ENCODE measurements at regions not wholly inside any gene's neighbourhood (a gene's known extent, or its start where the extent isn't known, plus 50 kb on each side); places are given as distances from the start of the nearest gene placed in this dataset.
"Not testable (repeated sequence)": the region's sequence is repeated elsewhere in the genome, so short reads cannot be mapped to it uniquely, and the experiment has no call there.

DNA sequence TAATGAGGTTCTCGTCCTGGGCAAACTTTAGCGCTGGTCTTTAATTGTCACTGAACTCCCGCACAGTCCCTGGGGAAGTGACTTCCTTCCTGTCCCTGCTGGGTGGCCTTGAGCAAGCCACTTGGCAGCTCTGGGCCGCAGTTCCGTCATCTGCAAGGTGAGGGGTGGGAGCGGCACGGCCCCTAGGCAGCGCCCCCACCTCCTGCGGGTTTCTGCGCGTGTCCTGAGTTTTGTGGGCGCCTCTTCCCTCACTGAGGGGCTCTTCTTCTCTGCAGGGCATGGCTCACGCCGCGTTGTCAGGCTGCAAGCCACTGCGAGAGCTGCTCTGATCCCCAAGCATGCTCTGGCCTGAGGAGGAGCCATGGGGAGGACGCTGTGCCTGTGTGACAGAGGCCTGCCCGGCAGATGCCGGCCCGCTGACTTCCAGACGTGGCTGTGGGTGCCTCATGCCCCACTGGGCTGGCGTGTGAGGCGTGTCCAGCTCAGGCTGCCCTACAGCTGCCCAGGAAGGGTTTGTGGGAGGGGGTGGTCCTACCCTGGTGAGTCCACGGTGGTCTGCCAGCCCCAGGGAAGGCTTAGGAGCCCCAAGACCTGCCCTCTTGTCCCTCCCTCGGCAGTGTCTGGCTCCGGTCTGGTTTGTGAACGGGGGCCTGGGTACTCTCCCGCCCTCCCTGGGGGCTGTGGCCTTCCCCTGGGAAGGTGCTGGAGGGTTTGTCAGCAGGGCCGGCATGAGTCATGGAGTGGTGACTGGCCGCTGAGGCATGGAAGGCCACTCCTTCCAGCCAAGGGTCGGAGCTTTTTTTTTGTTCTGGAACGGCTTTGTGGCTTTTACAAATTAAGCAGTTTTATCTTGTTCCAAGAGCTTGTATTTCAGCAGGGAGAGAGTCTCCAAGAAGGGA is 182.0 kb downstream of the SEC14L1 start:
- no peak for DNase-seq

DNA sequence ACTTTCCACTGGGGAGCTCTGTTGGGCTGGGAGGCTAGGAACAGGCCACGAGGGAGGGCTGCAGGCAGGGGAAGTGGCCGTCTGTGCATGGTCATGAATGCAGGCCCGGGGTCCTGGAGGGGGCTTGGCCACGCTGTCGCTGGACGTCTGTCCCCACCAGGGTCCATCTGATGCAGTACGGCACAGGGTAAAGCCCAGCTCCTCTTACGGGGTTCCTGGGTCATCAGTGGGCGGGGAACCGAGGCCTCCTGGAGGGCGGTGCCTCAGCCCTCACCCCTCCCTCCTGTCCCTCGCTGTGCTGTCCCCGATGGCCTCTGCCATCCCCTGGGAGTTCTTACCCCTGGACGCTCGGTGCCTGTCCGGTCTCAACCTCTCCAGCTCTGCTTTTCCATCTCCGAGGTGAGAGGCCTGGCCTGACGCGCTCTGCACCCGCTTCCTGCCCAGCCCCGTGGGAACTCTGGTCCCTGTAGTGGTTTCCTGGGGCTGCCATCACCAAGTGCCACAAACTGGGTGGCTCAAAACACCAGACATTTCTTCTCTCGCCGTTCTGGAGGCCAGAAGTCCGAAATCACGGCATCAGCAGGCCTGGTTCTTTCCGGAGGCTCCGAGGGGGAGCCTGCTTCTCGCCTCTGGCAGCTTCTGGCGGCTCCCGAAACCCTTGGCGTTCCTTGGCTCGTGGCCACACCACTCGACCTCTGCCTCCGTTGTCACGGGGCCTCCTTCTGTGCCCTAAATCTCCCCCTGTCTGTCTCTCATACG is 182.8 kb downstream of the SEC14L1 start:
- no peak for DNase-seq

DNA sequence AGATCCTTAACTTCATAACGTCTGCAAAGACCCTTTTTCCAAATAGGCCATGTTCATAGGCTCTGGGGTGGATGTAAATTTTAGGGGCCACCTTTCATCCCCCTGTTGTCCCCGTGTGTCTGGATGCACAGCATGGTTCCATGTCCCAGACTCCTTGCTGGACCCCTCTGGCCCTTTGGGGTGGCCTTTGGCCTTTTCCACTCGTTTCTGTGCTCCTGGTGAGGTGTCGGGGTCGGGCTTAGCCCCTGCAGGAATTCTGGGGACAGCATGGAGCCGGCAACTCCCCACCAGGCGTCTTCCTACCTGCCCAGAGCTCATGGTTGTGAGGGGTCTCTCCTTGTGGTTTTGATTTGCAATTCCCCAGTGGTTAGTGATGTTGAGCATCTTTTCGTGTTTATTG is 183.5 kb downstream of the SEC14L1 start:
- no peak for DNase-seq

DNA sequence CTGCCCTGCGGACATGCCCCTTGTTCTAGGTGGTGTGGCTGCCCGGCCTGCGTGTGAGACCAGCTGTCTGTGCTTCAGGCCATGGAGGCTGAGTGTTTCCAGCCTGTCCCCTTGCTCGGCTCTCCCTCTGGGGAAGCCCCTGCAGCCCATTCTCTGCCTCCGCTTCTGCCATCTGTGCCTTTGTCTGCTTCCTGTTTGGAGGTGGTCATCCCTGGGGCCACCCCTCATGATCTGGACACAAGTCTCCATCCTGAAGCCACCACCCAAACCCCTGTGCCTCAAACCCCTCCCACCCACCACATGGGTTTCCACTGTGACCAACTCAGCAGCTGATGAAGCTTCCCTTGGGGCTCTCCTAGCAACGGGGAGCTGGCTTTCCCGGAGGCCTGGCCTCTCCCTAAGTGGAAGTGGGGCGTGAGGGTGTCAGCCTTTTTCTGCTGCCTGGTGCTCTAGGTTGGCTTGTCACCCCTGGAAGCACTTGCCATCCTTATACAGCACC is 184.9 kb downstream of the SEC14L1 start:
- DNase-seq, result no peak

DNA sequence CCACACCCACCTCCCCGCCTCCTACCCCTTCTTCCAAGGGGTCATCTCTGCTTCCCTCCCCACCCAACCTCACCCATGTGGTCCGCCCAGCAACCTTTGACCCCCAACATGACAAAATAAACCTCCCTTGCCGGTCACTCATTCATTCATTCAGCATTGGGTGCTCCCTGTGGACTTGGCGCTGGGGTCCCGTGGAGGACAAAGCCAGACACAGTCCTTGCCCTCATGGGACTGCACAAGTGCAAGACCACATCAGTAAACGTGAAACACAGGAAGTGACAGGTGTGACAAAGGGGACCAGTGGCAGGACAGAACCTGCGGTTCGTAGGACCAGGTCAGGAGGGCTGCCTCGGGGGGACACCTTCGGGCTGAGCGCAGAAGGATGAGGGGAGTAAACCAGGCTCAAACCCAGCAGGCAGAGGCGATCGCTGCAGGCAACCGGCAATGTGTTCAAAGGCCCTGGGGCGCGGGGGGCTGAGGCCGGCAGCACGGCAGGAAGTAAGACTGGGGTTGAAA is 185.4 kb downstream of the SEC14L1 start:
- no peak for DNase-seq

DNA sequence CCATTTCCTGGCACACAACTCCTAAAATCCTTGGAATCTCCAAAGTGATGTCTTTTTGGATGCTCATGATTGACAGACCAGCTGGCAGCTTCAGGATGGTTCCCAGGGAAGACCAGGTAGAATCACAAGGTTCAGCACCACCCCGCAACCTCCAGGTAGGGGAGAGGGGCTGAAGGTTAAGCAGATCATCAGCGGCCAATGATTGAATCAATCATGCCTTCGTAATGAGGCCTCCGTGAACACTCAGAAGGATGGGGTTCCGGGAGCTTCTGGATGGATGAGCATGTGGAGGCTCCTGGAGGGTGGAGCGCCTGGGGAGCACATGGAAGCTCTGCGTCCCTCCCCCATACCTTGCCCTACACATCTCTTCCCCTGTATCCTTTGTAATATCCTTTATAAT is 185.9 kb downstream of the SEC14L1 start:
- no peak for DNase-seq

DNA sequence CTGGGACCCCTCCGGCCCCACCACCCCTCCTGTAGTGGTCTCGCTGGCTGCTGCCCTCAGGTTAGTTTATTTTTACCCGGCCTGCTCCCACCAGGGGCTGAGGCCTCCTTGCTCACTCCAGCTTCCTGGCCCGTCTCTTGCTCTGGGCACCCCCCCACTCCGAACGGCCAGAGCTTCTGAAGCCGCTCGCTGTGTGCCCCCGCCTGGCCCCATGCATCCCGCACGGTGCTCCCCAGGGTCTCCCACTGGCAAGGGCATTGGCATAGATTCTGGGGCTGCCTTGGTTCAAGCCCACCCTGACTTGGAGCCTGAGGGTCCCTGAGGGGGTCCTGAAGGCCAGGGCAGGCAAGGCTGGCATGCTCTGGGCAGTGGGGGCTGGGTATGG is 186.4 kb downstream of the SEC14L1 start:
- DNase-seq, result no peak

DNA sequence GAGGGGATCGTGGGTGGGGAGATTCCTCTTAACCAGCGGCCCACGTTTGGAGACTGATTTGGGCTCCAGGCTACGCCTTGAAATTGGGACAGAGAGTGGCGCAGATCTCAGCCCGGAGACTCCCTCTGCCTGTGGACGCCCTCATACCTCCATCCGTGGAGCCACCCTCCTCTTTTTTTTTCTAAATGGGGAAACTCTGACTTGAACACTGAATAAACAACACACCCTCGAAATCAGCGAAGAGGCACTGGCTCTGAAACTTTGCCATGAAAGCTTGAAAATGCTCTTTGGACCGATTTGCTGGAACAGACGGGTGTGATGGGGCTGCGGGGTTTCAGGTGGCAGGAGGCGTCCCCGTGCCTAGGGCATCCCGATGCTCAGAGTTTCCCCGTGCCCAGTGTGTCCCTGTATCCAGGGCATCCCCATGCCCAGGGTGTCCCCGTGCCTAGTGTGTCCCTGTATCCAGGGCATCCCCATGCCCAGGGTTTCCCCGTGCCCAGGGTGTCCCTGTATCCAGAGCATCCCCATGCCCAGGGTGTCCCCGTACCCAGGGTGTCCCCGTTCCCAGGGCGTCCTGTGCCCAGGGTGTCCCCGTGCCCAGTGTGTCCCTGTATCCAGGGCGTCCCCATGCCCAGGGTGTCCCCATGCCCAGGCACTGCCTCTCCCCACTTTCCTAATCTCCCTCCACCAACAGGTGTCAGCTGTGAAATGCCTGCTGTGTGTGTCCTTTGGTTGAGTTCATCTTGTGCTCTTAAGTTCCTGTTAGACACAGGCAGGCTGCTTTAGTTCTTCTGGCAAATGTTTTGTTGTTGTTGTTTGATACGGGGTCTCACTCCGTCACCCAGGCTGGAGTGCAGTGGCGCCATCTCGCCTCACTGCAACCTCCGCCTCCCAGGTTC is 187.0 kb downstream of the SEC14L1 start:
- DNase-seq, result no peak

DNA sequence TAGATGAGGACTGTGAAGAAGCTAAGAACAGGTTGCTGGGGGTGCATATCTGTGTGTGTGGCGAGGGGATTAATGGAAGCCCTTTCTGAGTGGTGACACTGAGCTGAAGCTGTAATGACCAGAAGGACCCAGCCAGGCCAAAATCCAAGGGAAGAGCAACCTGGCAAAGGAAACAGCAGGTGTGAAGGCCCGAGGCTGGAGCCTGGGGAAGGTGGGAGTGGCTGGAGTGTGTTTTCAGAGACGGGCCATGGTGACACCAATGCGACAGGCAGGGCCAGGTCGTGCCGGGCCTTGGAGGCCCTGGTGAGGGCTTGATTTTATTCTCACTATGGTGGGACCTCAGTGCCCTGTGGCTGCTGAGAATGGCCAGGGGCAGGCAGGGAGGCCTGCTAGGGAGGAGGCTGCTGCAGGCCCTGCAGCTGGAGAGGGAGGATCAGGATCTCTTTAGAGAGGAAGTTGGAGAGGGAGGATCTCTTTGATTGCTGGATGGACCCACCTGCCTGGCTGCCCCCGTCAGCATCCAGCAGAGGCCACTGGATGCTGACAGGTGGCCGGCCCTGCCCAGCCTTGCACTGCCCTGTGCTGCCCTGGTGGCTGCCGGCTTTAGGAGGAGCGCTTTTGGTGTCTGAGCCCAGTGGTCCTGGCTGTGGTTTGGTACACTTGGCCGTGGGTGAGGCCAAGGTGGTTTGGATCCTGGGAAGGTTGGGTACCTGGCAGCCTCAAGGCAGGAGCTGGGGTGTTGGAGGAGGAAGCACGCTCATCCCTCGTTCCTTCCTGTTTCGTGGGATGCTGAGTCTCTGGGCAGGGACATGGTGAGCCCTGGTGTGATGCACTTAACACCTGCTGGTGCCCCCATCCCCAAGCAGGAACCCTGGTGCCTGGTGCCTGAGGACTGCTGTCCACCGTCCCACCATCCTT is 188.3 kb downstream of the SEC14L1 start:
- DNase-seq, result no peak

DNA sequence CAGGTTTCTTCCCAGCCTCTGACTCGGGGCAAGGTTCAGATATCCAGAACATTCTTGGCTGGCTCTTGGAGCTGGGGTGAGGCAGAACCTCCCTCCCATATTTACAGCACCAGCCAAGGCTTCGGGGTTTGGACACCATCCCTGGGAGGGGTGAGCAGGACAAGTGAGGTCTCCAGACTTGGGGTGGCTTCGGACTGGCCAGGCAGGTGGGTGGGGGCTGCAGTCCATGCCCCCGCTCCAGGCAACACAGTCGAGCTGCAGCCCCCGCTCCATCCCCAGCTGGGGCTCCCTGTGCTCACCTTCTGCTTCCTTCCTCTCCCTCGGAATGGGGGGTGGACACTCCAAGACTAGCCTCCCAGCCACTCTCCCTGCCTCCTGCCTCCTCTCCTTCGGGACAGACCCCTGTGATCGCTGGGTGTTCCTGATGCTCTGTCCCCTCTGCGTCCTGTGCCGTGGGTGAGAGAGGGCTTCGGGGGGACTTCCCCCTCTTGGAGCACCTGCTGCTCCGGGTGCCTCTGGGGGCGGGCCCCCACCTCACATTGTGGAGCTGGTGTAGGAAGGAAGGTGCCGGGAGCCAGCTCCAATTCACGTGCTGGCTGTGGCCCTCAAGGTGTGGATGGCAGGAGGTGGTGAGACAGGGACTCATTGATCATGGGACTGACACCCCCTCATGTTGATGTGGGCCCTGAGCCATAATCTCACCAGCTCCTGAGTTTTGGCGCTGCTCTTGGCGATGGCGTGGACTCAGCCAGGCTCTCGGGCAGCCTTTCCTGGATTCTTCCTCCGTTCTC is 189.2 kb downstream of the SEC14L1 start:
- no peak for DNase-seq

DNA sequence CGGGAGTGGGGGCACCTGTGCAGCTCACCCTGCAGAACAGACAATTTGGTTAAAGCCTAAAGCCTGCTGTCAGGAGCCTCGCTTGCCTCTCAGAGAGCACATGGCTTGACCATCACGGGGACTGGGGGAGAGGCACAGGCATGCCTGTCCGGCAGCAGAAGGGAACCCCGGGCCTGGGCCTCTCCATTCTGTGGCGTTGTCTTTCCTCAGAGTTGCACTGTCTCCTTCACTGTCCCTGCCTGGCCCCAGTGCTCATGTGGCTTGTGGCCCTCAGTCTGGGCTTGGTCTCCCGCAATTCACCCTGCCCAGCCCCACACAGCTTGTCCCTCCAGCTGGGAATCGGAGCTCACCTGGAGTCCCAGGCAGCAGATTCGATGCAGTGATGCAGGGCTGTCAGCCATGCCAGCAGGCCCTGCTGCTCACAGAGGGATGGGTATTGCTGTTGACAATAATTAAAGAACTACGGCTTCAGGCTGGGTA is 189.9 kb downstream of the SEC14L1 start:
- DNase-seq, result no peak

DNA sequence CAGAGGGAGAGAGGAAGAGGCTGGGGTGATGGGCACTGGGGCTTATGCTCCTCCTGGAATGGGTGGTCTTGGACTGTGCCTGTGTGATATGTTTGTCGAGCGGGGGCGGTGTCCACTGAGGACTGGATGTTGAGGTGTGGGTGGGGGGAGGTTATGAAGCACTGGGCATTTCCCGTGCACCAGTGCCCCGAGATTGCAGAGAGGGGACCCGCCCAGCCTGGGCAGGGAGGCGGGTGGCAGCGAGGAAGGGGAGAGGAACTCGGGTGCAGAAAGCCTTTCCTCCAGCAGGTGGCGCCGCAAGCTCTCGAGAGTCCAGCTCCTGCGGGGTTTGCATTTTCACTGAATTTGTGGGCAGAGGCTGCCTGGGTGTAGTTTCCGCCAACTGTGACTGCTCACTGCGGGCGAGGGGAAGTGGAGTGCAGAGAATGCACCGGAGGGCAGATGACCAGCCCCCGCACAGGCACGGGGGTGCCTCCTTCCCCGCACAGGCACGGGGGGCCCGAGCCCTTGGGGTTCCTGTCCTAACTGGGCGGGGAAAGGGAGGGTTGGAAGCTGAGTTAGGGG is 190.6 kb downstream of the SEC14L1 start:
- peak; percentile 84 to 97 (median 91) for DNase-seq

DNA sequence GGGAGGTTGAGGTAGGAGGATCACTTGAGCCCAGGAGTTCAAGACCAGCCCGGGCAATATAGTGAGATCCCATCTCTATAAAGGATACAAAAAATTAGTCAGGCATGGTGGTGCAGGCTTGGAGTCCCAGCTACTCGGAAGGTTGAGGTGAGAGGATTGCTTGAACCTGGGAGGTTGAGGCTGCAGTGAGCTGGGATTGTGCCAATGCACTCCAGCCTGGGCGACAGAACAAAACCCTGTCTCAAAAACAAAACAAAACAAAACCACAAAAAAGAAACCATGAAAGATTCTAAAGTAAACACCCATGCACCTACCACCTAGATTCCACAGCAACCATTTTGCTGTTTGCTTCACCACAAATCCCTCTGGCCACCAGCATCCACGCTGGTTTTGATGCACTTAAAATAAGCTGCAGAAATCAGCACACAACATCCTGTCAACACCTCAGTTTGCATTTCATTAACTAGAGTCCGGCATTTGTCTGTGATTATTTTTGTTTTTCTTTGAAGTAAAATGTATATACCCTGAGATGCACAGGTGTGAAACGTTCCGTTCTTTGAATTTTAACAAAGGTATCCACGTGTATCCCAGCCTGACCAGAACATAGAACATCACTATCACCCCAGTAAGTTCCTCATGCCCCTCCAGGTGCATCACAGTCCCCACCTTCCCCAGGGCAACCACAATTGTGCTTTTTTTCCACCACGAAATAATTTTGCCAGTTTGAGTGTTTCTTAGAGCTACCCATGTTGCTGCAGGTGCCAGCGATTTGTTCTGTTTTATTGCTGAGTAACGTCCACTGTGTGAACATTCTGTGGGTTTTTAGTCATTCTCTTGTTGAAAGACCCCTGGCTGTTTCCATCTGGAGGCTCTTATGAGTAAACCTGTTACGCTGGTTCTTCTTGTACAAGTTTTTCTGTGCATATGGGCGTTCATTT is 191.5 kb downstream of the SEC14L1 start:
- DNase-seq, result peak in 3 of 5 donors; percentile 37 to 76 (median 49)

DNA sequence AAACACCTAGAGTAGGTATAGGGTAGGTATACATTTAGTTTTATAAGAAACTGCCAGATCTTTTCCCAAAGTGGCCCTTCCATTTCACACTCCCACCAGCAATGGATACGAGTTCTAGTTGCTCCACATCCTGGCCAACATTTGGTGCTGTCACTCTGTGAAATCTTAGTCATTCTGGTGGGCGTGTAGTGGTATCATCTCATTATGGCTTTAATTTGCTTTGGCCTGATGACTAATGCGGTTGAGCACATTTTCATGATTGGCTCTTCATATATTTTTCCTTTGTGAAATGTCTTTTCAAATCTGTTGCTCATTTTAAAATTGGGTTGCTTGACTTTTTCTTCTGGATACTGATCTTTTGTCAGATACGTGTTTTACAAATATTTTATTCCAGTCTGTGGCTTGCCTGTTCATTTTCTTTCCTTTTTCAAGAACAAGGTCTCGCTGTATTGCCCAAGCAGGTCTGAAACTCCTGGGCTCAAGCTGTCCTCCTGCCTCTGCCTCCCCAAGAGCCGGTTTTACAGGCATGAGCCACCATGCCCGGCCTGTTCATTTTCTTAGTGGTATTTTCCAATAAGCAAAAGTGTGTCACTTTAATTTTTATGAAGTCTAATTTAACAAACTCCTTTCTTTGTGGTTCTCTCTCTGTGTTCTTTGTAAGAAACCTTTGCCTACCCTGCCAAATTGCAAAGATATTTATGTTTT is 192.4 kb downstream of the SEC14L1 start:
- DNase-seq, result peak in 1 of 5 donors; percentile 55

DNA sequence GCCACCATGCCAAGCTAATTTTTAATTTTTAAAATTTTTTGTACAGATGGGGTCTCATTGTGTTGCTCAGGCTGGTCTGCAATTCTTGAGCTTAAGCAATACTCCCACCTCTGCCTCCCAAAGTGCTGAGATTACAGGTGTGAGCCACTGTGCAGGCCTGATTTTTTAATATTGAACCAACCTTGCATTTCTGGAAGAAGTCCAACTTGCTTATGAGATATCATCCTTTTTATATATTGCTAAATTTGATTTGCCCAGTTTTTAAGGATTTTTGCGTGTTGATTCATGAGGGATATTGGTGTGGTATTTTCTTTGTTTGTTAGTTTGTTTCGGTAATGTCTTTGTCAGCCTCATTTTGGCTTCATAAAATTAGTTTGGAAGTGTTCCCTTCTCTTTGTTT is 196.4 kb downstream of the SEC14L1 start:
- DNase-seq, result no peak

DNA sequence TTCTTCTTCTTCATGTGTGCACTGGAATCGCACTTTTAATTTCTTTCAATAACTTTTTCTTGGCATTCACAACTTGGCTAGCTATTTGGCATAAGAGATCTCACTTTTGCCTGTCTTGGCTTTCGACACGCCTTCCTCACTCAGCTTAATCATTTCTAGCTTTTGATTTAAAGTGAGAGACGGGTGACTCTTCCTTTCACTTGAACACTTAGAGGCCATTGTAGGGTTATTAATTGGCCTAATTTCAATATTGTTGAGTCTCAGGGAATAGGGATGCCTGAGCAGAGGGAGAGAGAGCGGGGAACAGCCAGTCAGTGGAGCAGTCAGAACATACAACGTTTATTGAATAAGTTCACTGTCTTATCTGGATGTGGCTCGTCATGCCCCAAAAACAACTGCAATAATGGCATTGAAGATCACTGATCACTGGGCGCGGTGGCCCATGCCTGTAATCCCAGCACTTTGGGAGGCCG is 200.3 kb downstream of the SEC14L1 start:
- DNase-seq, result peak in 1 of 5 donors; percentile 37

DNA sequence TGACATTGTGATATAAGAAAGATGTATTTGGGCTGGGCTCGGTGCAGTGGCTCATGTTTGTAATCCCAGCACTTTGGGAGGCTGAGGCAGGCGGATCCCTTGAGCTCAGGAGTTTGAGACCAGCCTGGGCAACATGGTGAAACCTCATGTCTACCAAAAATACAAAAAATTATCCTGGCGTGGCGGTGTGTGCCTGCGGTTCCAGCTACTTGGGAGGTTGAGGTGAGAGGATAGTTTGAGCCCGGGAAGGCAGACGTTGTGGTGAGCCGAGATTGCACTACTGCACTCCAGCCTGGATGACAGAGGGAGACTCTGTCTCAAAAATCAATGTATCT is 201.9 kb downstream of the SEC14L1 start:
- DNase-seq, result not testable (repeated sequence)
